Gastroesophageal sphincter (tissue), 4 donors: ENCODE measurements at regions not wholly inside any gene's neighbourhood (a gene's known extent, or its start where the extent isn't known, plus 50 kb on each side); places are given as distances from the start of the nearest gene placed in this dataset.

Experiments used
- ATAC-seq: fragments of 150-250 bp; one replicate; pipeline ENCODE4 v1.9.1; 2016; ENCODE audit warnings: mild to moderate bottlenecking, moderate library complexity
- H3K27ac ChIP-seq, 4 donors: fragments of 200-600 bp; sonication (generic) in 3 of 4; 1 replicate in 3 of 4; 2 replicates in 1 of 4; pipeline ENCODE4 v1.5.1; 2016 to 2019
- H3K27me3 ChIP-seq: fragments of 200-600 bp; sonication (generic); one replicate; pipeline ENCODE4 v1.5.1; 2019
- H3K36me3 ChIP-seq, 2 donors: fragments of 200-600 bp; sonication (generic); one replicate each; pipeline ENCODE4 v1.5.1; 2019; ENCODE audit warnings: control low read depth in 1 of 2
- H3K4me1 ChIP-seq, 3 donors: fragments of 200-600 bp; sonication (generic); 1 replicate in 2 of 3; 2 replicates in 1 of 3; pipeline ENCODE4 v1.5.1; 2016 to 2019; ENCODE audit warnings: control low read depth in 2 of 3
- H3K4me3 ChIP-seq, 2 donors: fragments of 200-600 bp; sonication (generic); one replicate each; pipeline ENCODE4 v1.5.1; 2019; ENCODE audit warnings: mild to moderate bottlenecking in 1 of 2, moderate library complexity in 1 of 2
- H3K9me3 ChIP-seq, 3 donors: fragments of 200-600 bp; sonication (generic); one replicate each; pipeline ENCODE4 v1.5.1; 2017 to 2019; ENCODE audit warnings: control low read depth in 2 of 3
- CTCF ChIP-seq, 4 experiments: fragments of 200-600 bp in 2 of 4; fragments of 450-650 bp in 2 of 4; sonication (generic) in 1 of 4; IDR thresholded peaks; one replicate each; pipeline ENCODE4 v1.5.1; 2017 to 2019; ENCODE audit warnings: antibody characterized with exemption in 4 of 4, mild to moderate bottlenecking in 2 of 4, moderate library complexity in 2 of 4
- EP300 ChIP-seq: sonication (generic); formaldehyde crosslinking; IDR thresholded peaks from one replicate; pipeline ENCODE4 v1.6.1; 2017; ENCODE audit warnings: antibody characterized with exemption, mild to moderate bottlenecking
- POLR2A ChIP-seq, 2 donors: fragments of 450-650 bp; IDR thresholded peaks; one replicate each; pipeline ENCODE4 v1.6.1; 2017; ENCODE audit warnings: antibody characterized with exemption in 2 of 2, mild to moderate bottlenecking in 2 of 2, moderate library complexity in 1 of 2
- POLR2AphosphoS5 ChIP-seq: sonication (generic); formaldehyde crosslinking; IDR thresholded peaks from one replicate; pipeline ENCODE4 v1.6.1; 2017; ENCODE audit warnings: antibody characterized with exemption
- WGBS, 2 donors: methylation state at CpG; one replicate each; pipeline ENCODE4 v1.1.5; 2018; ENCODE audit warnings: low coverage in 1 of 2; 5-methylcytosine and 5-hydroxymethylcytosine counted together

- ATAC-seq = no peak
- Histone ChIP-seq H3K27me3 (peaks cover 7% of the 10 kb centered on the region), H3K4me1 (no peaks in the 10 kb centered on the region), H3K36me3 (no peaks in the 10 kb centered on the region), H3K9me3 (no peaks in the 10 kb centered on the region), H3K4me3 (no peak overlapping the region), H3K27ac (no peak overlapping the region)
- TF ChIP-seq POLR2AphosphoS5 (no peak), EP300 (no peak), CTCF (IDR thresholded peaks at IDR 0.05) (no peak), POLR2A (IDR thresholded peaks at IDR 0.05) (no peak)
- 60% methylated on average over 1 of the region's 1 CpG; no CpG with 5 or more reads in 1 of the 2 donors for WGBS, 2 donors
These were observed 339.6 kb upstream of the DCC start for GRCh38 chr18:52000435-52000834.

- TF ChIP-seq EP300 = no peak
- no peak for TF ChIP-seq POLR2A (IDR thresholded peaks at IDR 0.05)
- TF ChIP-seq POLR2AphosphoS5 = no peak
- TF ChIP-seq CTCF (IDR thresholded peaks at IDR 0.05) = no peak
These were observed 338.9 kb upstream of the DCC start for GRCh38 chr18:52001106-52001505.

GRCh38 chr18:52002600-52002999 lies 337.4 kb upstream of the DCC start:
- Histone ChIP-seq H3K4me3 (no peak overlapping the region), H3K27ac (no peak overlapping the region), H3K9me3 (no peaks in the 10 kb centered on the region), H3K36me3 (no peaks in the 10 kb centered on the region), H3K4me1 (no peaks in the 10 kb centered on the region), H3K27me3 (peaks cover 2% of the 10 kb centered on the region)
- TF ChIP-seq POLR2A (IDR thresholded peaks at IDR 0.05) (no peak), CTCF (IDR thresholded peaks at IDR 0.05) (no peak), EP300 (no peak), POLR2AphosphoS5 (no peak)
- 77 to 88% methylated on average over 6 of the region's 6 CpGs for WGBS, 2 donors
- ATAC-seq = no peak

More at GRCh38 chr18:52001106-52001505, 338.9 kb upstream of the DCC start:
- Histone ChIP-seq H3K27me3 (peaks cover 7% of the 10 kb centered on the region), H3K4me1 (no peaks in the 10 kb centered on the region), H3K36me3 (no peaks in the 10 kb centered on the region), H3K27ac (no peak overlapping the region), H3K4me3 (no peak overlapping the region), H3K9me3 (no peaks in the 10 kb centered on the region)
- 75 to 82% methylated on average over 1 of the region's 1 CpG for WGBS, 2 donors
- ATAC-seq = no peak

GRCh38 chr18:52007105-52007504 lies 332.9 kb upstream of the DCC start:
- Histone ChIP-seq H3K27me3 (no peaks in the 10 kb centered on the region), H3K4me1 (no peaks in the 10 kb centered on the region), H3K9me3 (no peaks in the 10 kb centered on the region), H3K27ac (no peak overlapping the region), H3K36me3 (no peaks in the 10 kb centered on the region), H3K4me3 (no peak overlapping the region)
- ATAC-seq = no peak
- no peak for TF ChIP-seq EP300
- no peak for TF ChIP-seq POLR2AphosphoS5
- TF ChIP-seq CTCF (IDR thresholded peaks at IDR 0.05) = no peak
- no peak for TF ChIP-seq POLR2A (IDR thresholded peaks at IDR 0.05)
- WGBS, 2 donors = 72 to 80% methylated on average over 1 to 2 of the region's 2 CpGs

- ATAC-seq = no peak
- Histone ChIP-seq H3K36me3 (no peaks in the 10 kb centered on the region), H3K9me3 (no peaks in the 10 kb centered on the region), H3K4me3 (no peak overlapping the region), H3K4me1 (no peaks in the 10 kb centered on the region), H3K27me3 (no peaks in the 10 kb centered on the region), H3K27ac (no peak overlapping the region)
- WGBS, 2 donors = 47 to 50% methylated on average over 3 of the region's 3 CpGs
- TF ChIP-seq POLR2A (IDR thresholded peaks at IDR 0.05) (no peak), EP300 (no peak), CTCF (IDR thresholded peaks at IDR 0.05) (no peak), POLR2AphosphoS5 (no peak)
These were observed 331.7 kb upstream of the DCC start for GRCh38 chr18:52008330-52008729.
